Stimulated activated memory B cell treated with anti-CD40 and anti-IgM and Interleukin-4, amounts not matched to agents 10 μg/mL and 1 μg/mL and 100 μg/mL, for 72 hours (primary cell): ENCODE measurements at regions not wholly inside any gene's neighbourhood (a gene's known extent, or its start where the extent isn't known, plus 50 kb on each side); places are given as distances from the start of the nearest gene placed in this dataset.

ENCODE experiments used
- ATAC-seq: fragments of 150-1000 bp; cut with Tn5 transposase; 2 replicates; pipeline ENCODE4 v1.10.0; 2021
- H3K27ac Mint-ChIP-seq: one replicate; pipeline ENCODE4 v1.8.0; 2022; ENCODE audit warnings: mild to moderate bottlenecking, mixed read lengths
- H3K27me3 Mint-ChIP-seq: one replicate; pipeline ENCODE4 v1.8.0; 2022; ENCODE audit warnings: mixed read lengths
- H3K36me3 Mint-ChIP-seq: one replicate; pipeline ENCODE4 v1.8.0; 2022; ENCODE audit warnings: mixed read lengths
- H3K4me1 Mint-ChIP-seq: one replicate; pipeline ENCODE4 v1.8.0; 2022; ENCODE audit warnings: mixed read lengths
- H3K4me3 Mint-ChIP-seq: one replicate; pipeline ENCODE4 v1.8.0; 2022; ENCODE audit warnings: mild to moderate bottlenecking, moderate library complexity, mixed read lengths
- H3K9me3 Mint-ChIP-seq: one replicate; pipeline ENCODE4 v1.8.0; 2022; ENCODE audit warnings: mixed read lengths

- Mint-ChIP-seq H3K4me1 (no peaks in the 10 kb centered on the region), H3K4me3 (no peak overlapping the region), H3K36me3 (no peaks in the 10 kb centered on the region), H3K27me3 (peaks cover 8% of the 10 kb centered on the region), H3K27ac (no peak overlapping the region), H3K9me3 (peaks cover 6% of the 10 kb centered on the region)
- no peak for ATAC-seq
These were observed 61.9 kb upstream of the IGFBP2 start for GRCh38 chr2:216571178-216571908.

- no peaks in the 10 kb centered on the region for H3K4me1 Mint-ChIP-seq
- H3K27me3 Mint-ChIP-seq, result peaks cover 4% of the 10 kb centered on the region
- H3K9me3 Mint-ChIP-seq, result peaks cover 6% of the 10 kb centered on the region
- H3K27ac Mint-ChIP-seq, result no peak overlapping the region
- no peak for ATAC-seq
- no peaks in the 10 kb centered on the region for H3K36me3 Mint-ChIP-seq
- no peak overlapping the region for H3K4me3 Mint-ChIP-seq
These were observed 61.2 kb upstream of the IGFBP2 start for GRCh38 chr2:216571909-216572513.

GRCh38 chr2:216572582-216573578 lies 60.3 kb upstream of the IGFBP2 start:
- Mint-ChIP-seq H3K9me3 (peaks cover 6% of the 10 kb centered on the region), H3K4me3 (no peak overlapping the region), H3K36me3 (no peaks in the 10 kb centered on the region), H3K27ac (no peak overlapping the region), H3K4me1 (no peaks in the 10 kb centered on the region), H3K27me3 (peaks cover 11% of the 10 kb centered on the region)
- ATAC-seq, result no peak

GRCh38 chr2:216574046-216574445 lies 59.2 kb upstream of the IGFBP2 start:
- Mint-ChIP-seq H3K4me1 (no peaks in the 10 kb centered on the region), H3K4me3 (no peak overlapping the region), H3K36me3 (no peaks in the 10 kb centered on the region), H3K27ac (no peak overlapping the region), H3K27me3 (peaks cover 22% of the 10 kb centered on the region), H3K9me3 (peaks cover 6% of the 10 kb centered on the region)
- ATAC-seq, result no peak

GRCh38 chr2:216574586-216574985 lies 58.6 kb upstream of the IGFBP2 start:
- H3K27me3 Mint-ChIP-seq, result peaks cover 23% of the 10 kb centered on the region
- H3K9me3 Mint-ChIP-seq, result peaks cover 6% of the 10 kb centered on the region
- H3K4me3 Mint-ChIP-seq, result no peak overlapping the region

GRCh38 chr2:216575465-216575864 lies 57.8 kb upstream of the IGFBP2 start:
- Mint-ChIP-seq H3K27ac (no peak overlapping the region), H3K4me3 (no peak overlapping the region), H3K9me3 (peaks cover 6% of the 10 kb centered on the region), H3K27me3 (peaks cover 23% of the 10 kb centered on the region), H3K4me1 (no peaks in the 10 kb centered on the region), H3K36me3 (no peaks in the 10 kb centered on the region)
- no peak for ATAC-seq

More at GRCh38 chr2:216574586-216574985, 58.6 kb upstream of the IGFBP2 start:
- Mint-ChIP-seq H3K36me3 (no peaks in the 10 kb centered on the region), H3K27ac (no peak overlapping the region), H3K4me1 (no peaks in the 10 kb centered on the region)
- ATAC-seq, result no peak

- no peak for ATAC-seq
- no peaks in the 10 kb centered on the region for H3K36me3 Mint-ChIP-seq
- H3K27me3 Mint-ChIP-seq, result peaks cover 23% of the 10 kb centered on the region
- H3K9me3 Mint-ChIP-seq, result no peaks in the 10 kb centered on the region
- H3K4me3 Mint-ChIP-seq, result no peak overlapping the region
- no peak overlapping the region for H3K27ac Mint-ChIP-seq
- H3K4me1 Mint-ChIP-seq, result no peaks in the 10 kb centered on the region
These were observed 56.6 kb upstream of the IGFBP2 start for GRCh38 chr2:216576616-216577015.

- no peak for ATAC-seq
- Mint-ChIP-seq H3K27me3 (peaks cover 36% of the 10 kb centered on the region), H3K9me3 (no peaks in the 10 kb centered on the region), H3K4me1 (no peaks in the 10 kb centered on the region), H3K27ac (no peak overlapping the region), H3K36me3 (no peaks in the 10 kb centered on the region), H3K4me3 (no peak overlapping the region)
These were observed 54.9 kb upstream of the IGFBP2 start for GRCh38 chr2:216578325-216578724.

GRCh38 chr2:216583147-216583546 lies 50.1 kb upstream of the IGFBP2 start:
- no peak for ATAC-seq
- Mint-ChIP-seq H3K9me3 (peaks cover 3% of the 10 kb centered on the region), H3K27me3 (peaks cover 38% of the 10 kb centered on the region), H3K4me3 (no peak overlapping the region), H3K36me3 (no peaks in the 10 kb centered on the region), H3K27ac (no peak overlapping the region), H3K4me1 (no peaks in the 10 kb centered on the region)
